Naive thymus-derived CD4-positive, alpha-beta T cell (primary cell): ENCODE measurements at regions not wholly inside any gene's neighbourhood (a gene's known extent, or its start where the extent isn't known, plus 50 kb on each side); places are given as distances from the start of the nearest gene placed in this dataset.

Experiments
- ATAC-seq: fragments of 150-1000 bp; cut with Tn5 transposase; 2 replicates; pipeline ENCODE4 v1.10.0; 2021; ENCODE audit warnings: mild to moderate bottlenecking, moderate library complexity
- CTCF ChIA-PET: fragments of 350-600 bp; sonication (Branson Sonifier 250); formaldehyde crosslinking; loops from one replicate; lab custom pipeline; 2021; ENCODE audit warnings: antibody characterized with exemption; lab: Charles Lee
- POLR2A ChIA-PET: fragments of 350-600 bp; sonication (Branson Sonifier 250); formaldehyde crosslinking; loops from one replicate; lab custom pipeline; 2021; ENCODE audit warnings: antibody characterized with exemption, inconsistent platforms; lab: Charles Lee
- DNase-seq, 9 donors: peaks; one replicate each; pipeline versions ENCODE4 v3.0.0 to v3.0.0-alpha.2; 2020 to 2022; ENCODE audit warnings: mixed read lengths in 1 of 9
- H3K27ac ChIP-seq: one replicate; pipeline ENCODE4 v1.7.0; 2013; ENCODE audit warnings: mild to moderate bottlenecking, low read depth, low read length, moderate library complexity
- H3K27me3 ChIP-seq, 2 donors: one replicate each; pipeline ENCODE4 v1.7.0; 2013; ENCODE audit warnings: low read length in 2 of 2, mild to moderate bottlenecking in 2 of 2, moderate library complexity in 2 of 2; ENCODE audit not compliant: control insufficient read depth in 2 of 2, insufficient read depth in 2 of 2
- H3K36me3 ChIP-seq, 3 experiments: 1 replicate in 2 of 3; 2 replicates in 1 of 3; pipeline ENCODE4 v1.7.0; 2013; ENCODE audit warnings: low read length in 3 of 3, mild to moderate bottlenecking in 3 of 3, moderate library complexity in 1 of 3; ENCODE audit not compliant: insufficient read depth in 3 of 3, control insufficient read depth in 2 of 3
- H3K4me1 ChIP-seq, 2 donors: one replicate each; pipeline ENCODE4 v1.7.0; 2013; ENCODE audit warnings: low read length in 2 of 2, mild to moderate bottlenecking in 2 of 2, moderate library complexity in 1 of 2; ENCODE audit not compliant: control insufficient read depth in 2 of 2, insufficient read depth in 2 of 2
- H3K4me3 ChIP-seq: 2 replicates; pipeline ENCODE4 v1.7.0; 2013; ENCODE audit warnings: mild to moderate bottlenecking, low read length
- H3K9me3 ChIP-seq, 3 experiments: 1 replicate in 2 of 3; 2 replicates in 1 of 3; pipeline ENCODE4 v1.7.0; 2013; ENCODE audit warnings: low read length in 3 of 3; ENCODE audit not compliant: control insufficient read depth in 2 of 3
- H3K27ac Mint-ChIP-seq, 9 donors: one replicate each; pipeline ENCODE4 v1.8.0; 2020 to 2022; ENCODE audit warnings: mixed read lengths in 9 of 9, mild to moderate bottlenecking in 8 of 9, moderate library complexity in 5 of 9, inconsistent platforms in 2 of 9
- H3K27me3 Mint-ChIP-seq, 5 donors: one replicate each; pipeline ENCODE4 v1.8.0; 2021 to 2022; ENCODE audit warnings: mixed read lengths in 5 of 5, mild to moderate bottlenecking in 1 of 5
- H3K36me3 Mint-ChIP-seq, 5 donors: one replicate each; pipeline ENCODE4 v1.8.0; 2020 to 2022; ENCODE audit warnings: mixed read lengths in 5 of 5, mild to moderate bottlenecking in 3 of 5, inconsistent platforms in 1 of 5
- H3K4me1 Mint-ChIP-seq, 7 donors: one replicate each; pipeline ENCODE4 v1.8.0; 2020 to 2022; ENCODE audit warnings: mixed read lengths in 7 of 7, mild to moderate bottlenecking in 3 of 7, inconsistent platforms in 1 of 7
- H3K4me3 Mint-ChIP-seq, 10 donors: one replicate each; pipeline ENCODE4 v1.8.0; 2020 to 2022; ENCODE audit warnings: mild to moderate bottlenecking in 10 of 10, mixed read lengths in 10 of 10, moderate library complexity in 6 of 10, inconsistent platforms in 2 of 10
- H3K9me3 Mint-ChIP-seq, 11 donors: one replicate each; pipeline ENCODE4 v1.8.0; 2020 to 2022; ENCODE audit warnings: mixed read lengths in 11 of 11, mild to moderate bottlenecking in 4 of 11, inconsistent platforms in 1 of 11, moderate library complexity in 1 of 11
- intact Hi-C, 2 donors: fragments of 100-400 bp; cut with micrococcal nuclease; formaldehyde crosslinking; loops; one replicate each; pipeline ENCODE4 v1.15.1; 2023

GRCh38 chr14:57066887-57067513 lies 201.7 kb downstream of the EXOC5 start:
- Mint-ChIP-seq H3K9me3 (peaks cover 0 to 1% (median 0%) of the 10 kb centered on the region in 11 donors), H3K36me3 (no peaks in the 10 kb centered on the region), H3K4me1 (peaks cover 0 to 8% (median 0%) of the 10 kb centered on the region in 7 donors), H3K27me3 (peaks cover 36 to 45% (median 39%) of the 10 kb centered on the region in 5 donors), H3K4me3 (no peak overlapping the region), H3K27ac (no peak overlapping the region)
- ChIA-PET CTCF (no interaction called here), POLR2A (no interaction called here)
- no peak overlapping the region for H3K27ac ChIP-seq
- peak in 1 of 9 donors; percentile 41 for DNase-seq
- no peaks in the 10 kb centered on the region for H3K9me3 ChIP-seq
- no peak for ATAC-seq
- no peak overlapping the region for H3K4me3 ChIP-seq
- H3K27me3 ChIP-seq = no peaks in the 10 kb centered on the region
- H3K4me1 ChIP-seq = no peaks in the 10 kb centered on the region
- H3K36me3 ChIP-seq = no peaks in the 10 kb centered on the region
- intact Hi-C loops = loop anchor here (5.0 to 10.0 kb wide), 6 partner anchors 228 to 575 kb away; partner anchors contain the start of gene OTX2 (in 1 of the 2)

DNA sequence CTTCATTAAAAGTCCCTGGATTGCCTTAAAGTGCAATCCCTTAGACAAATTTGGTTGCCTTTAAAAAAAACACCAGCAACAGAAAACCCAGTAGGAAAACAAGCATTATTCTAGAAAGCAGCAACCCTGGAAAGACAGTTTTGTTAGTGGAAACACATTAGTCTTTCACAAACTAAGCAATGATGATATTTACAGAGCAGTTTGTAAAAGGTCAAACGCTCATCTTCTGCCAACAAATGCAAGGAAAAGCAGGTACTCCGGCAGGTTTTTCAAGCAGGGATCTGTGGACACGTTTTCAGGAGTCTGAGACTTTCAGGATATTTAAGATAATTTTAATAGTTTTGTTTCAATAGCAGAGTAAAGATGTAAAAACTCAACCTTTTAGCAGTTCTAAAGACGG lies 202.2 kb downstream of the EXOC5 start:
- Histone ChIP-seq H3K27ac (no peak overlapping the region), H3K4me3 (no peak overlapping the region), H3K4me1 (no peaks in the 10 kb centered on the region), H3K36me3 (no peaks in the 10 kb centered on the region), H3K27me3 (no peaks in the 10 kb centered on the region), H3K9me3 (no peaks in the 10 kb centered on the region)
- POLR2A ChIA-PET = no interaction called here
- peaks cover 0 to 8% (median under 1%) of the 10 kb centered on the region in 7 donors for H3K4me1 Mint-ChIP-seq
- peaks cover 36 to 42% (median 38%) of the 10 kb centered on the region in 5 donors for H3K27me3 Mint-ChIP-seq
- DNase-seq (no peak), ATAC-seq (no peak)
- no peak overlapping the region for H3K4me3 Mint-ChIP-seq
- H3K27ac Mint-ChIP-seq = no peak overlapping the region
- intact Hi-C loops = loop anchor here (5.0 to 10.0 kb wide), 6 partner anchors 228 to 574 kb away; partner anchors contain the start of gene OTX2 (in 1 of the 2)
- H3K9me3 Mint-ChIP-seq = peaks cover 0 to 1% (median 0%) of the 10 kb centered on the region in 11 donors
- H3K36me3 Mint-ChIP-seq = no peaks in the 10 kb centered on the region
- CTCF ChIA-PET = no interaction called here

DNA sequence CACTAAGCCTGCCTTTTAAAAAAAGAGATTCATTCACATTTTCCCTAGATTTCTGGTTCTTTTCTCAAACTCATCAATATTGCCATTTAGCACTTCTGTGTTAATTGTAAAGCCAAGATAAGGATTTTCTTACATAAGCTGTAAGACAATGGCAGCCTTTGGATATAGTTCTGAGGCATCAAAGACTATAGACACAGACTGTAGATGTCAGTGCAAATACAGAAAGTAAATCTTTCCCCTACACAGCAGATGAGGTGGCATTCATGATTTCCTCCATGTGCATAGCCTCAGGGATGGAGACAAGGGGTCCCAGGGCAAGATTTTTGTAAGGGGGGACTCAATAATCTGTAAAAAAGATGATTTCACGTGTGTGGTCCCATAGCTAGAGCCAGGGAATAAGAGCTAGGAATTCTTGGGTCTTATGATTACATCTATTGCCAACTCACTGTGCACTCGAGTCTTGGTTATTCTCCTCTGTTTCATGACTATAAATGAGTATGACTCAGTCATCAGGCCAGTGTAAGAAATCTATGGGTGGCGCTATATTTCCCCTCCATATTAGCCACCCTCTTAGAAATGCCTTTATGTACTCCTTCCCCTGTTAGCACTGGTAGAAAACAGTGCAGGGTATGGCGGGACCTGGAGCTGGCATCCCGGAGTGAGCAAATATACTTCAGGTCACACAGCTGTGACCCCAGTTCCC lies 207.5 kb downstream of the EXOC5 start:
- Mint-ChIP-seq H3K9me3 (peaks cover 0 to 1% (median 0%) of the 10 kb centered on the region in 11 donors), H3K4me3 (peak overlapping the region in 2 of 10 donors; percentile 20), H3K27me3 (peaks cover 2 to 9% (median 7%) of the 10 kb centered on the region in 5 donors), H3K27ac (peak overlapping the region in 2 of 9 donors; percentile 4 to 24), H3K36me3 (no peaks in the 10 kb centered on the region), H3K4me1 (peaks cover 0 to 24% (median 13%) of the 10 kb centered on the region in 7 donors)
- no peaks in the 10 kb centered on the region for H3K36me3 ChIP-seq
- no peak overlapping the region for H3K27ac ChIP-seq
- intact Hi-C loops = loop anchor here (10.0 kb wide), 3 partner anchors 234 to 566 kb away; partner anchors contain the start of gene OTX2 (in 1 of the 2)
- no peak overlapping the region for H3K4me3 ChIP-seq
- ChIA-PET POLR2A (no interaction called here), CTCF (no interaction called here)
- ATAC-seq = no peak
- H3K4me1 ChIP-seq = peaks cover 0 to 4% of the 10 kb centered on the region in 2 donors
- H3K27me3 ChIP-seq = no peaks in the 10 kb centered on the region
- no peak for DNase-seq
- no peaks in the 10 kb centered on the region for H3K9me3 ChIP-seq

GRCh38 chr14:57060276-57060955 lies 208.3 kb downstream of the EXOC5 start:
- CTCF ChIA-PET = no interaction called here
- intact Hi-C loops = loop anchor here (10.0 kb wide), 3 partner anchors 234 to 566 kb away; partner anchors contain the start of gene OTX2 (in 1 of the 2)
- peaks cover 0 to 24% (median 13%) of the 10 kb centered on the region in 7 donors for H3K4me1 Mint-ChIP-seq
- H3K36me3 ChIP-seq = no peaks in the 10 kb centered on the region
- peaks cover 0 to 1% (median 0%) of the 10 kb centered on the region in 11 donors for H3K9me3 Mint-ChIP-seq
- peak overlapping the region in 5 of 10 donors; percentile 17 to 56 (median 20) for H3K4me3 Mint-ChIP-seq
- DNase-seq (peak in 1 of 9 donors; percentile 39), ATAC-seq (no peak)
- H3K4me1 ChIP-seq = peaks cover 0 to 4% of the 10 kb centered on the region in 2 donors
- peaks cover 0 to 8% (median 6%) of the 10 kb centered on the region in 5 donors for H3K27me3 Mint-ChIP-seq
- H3K36me3 Mint-ChIP-seq = no peaks in the 10 kb centered on the region
- H3K27ac ChIP-seq = no peak overlapping the region
- H3K4me3 ChIP-seq = no peak overlapping the region
- POLR2A ChIA-PET = no interaction called here
- no peaks in the 10 kb centered on the region for H3K27me3 ChIP-seq
- peak overlapping the region in 1 of 9 donors; percentile 30 for H3K27ac Mint-ChIP-seq
- H3K9me3 ChIP-seq = no peaks in the 10 kb centered on the region

GRCh38 chr14:57058319-57058718 lies 210.4 kb downstream of the EXOC5 start:
- ATAC-seq (no peak), DNase-seq (no peak)
- H3K9me3 Mint-ChIP-seq = peaks cover 0 to 3% (median 0%) of the 10 kb centered on the region in 11 donors
- Histone ChIP-seq H3K4me1 (peaks cover 0 to 4% of the 10 kb centered on the region in 2 donors), H3K27ac (no peak overlapping the region), H3K27me3 (no peaks in the 10 kb centered on the region), H3K36me3 (no peaks in the 10 kb centered on the region), H3K4me3 (no peak overlapping the region), H3K9me3 (no peaks in the 10 kb centered on the region)
- ChIA-PET POLR2A (no interaction called here), CTCF (no interaction called here)
- no peak overlapping the region for H3K4me3 Mint-ChIP-seq
- no peaks in the 10 kb centered on the region for H3K36me3 Mint-ChIP-seq
- peaks cover 0 to 24% (median 13%) of the 10 kb centered on the region in 7 donors for H3K4me1 Mint-ChIP-seq
- H3K27ac Mint-ChIP-seq = peak overlapping the region in 1 of 9 donors; percentile 73
- peaks cover 5 to 12% (median 11%) of the 10 kb centered on the region in 5 donors for H3K27me3 Mint-ChIP-seq
- intact Hi-C loops = no loop called here

DNA sequence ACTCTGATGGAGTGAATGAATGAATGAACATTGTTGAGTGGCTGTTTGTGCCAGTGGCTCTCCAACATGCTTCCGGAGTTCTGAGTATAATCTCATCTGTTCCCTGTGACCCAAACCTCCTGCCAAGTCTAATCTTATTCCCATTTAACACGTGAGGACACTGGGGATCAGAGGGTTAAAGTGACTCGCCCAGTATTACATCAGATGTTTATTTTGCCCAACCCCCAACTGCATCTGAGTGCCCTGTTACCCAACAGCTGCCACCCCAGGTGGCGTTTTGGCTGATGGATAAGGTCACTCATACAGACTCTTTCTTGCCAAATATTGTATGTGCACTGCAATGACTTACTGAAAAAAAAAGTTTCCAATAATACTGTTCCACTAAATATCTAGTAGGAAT lies 210.9 kb downstream of the EXOC5 start:
- Mint-ChIP-seq H3K27ac (no peak overlapping the region), H3K9me3 (peaks cover 0 to 3% (median 0%) of the 10 kb centered on the region in 11 donors), H3K27me3 (peaks cover 5 to 12% (median 8%) of the 10 kb centered on the region in 5 donors), H3K36me3 (no peaks in the 10 kb centered on the region), H3K4me1 (peaks cover 0 to 24% (median 13%) of the 10 kb centered on the region in 7 donors), H3K4me3 (no peak overlapping the region)
- DNase-seq (no peak), ATAC-seq (no peak)
- no peaks in the 10 kb centered on the region for H3K36me3 ChIP-seq
- no peak overlapping the region for H3K27ac ChIP-seq
- ChIA-PET POLR2A (no interaction called here), CTCF (no interaction called here)
- intact Hi-C loops = no loop called here
- no peaks in the 10 kb centered on the region for H3K9me3 ChIP-seq
- H3K27me3 ChIP-seq = no peaks in the 10 kb centered on the region
- no peak overlapping the region for H3K4me3 ChIP-seq
- H3K4me1 ChIP-seq = peaks cover 0 to 4% of the 10 kb centered on the region in 2 donors
